GM12878 (cell line): ENCODE measurements at regions not wholly inside any gene's neighbourhood (a gene's known extent, or its start where the extent isn't known, plus 50 kb on each side); places are given as distances from the start of the nearest gene placed in this dataset.

Experiments used
- CHD4 ChIP-seq: fragments of 200-600 bp; sonication (generic); IDR thresholded peaks from 2 replicates; pipeline ENCODE4 v1.6.1; 2016; ENCODE audit warnings: mild to moderate bottlenecking
- CUX1 ChIP-seq: IDR thresholded peaks from 2 replicates; pipeline ENCODE4 v1.6.1; 2012; ENCODE audit warnings: improper control_type of control experiment, low read depth, low read length; ENCODE audit not compliant: insufficient replicate concordance
- E2F8 ChIP-seq: fragments of 450-650 bp; IDR thresholded peaks from 2 replicates; pipeline ENCODE4 v1.6.1; 2018; ENCODE audit warnings: mild to moderate bottlenecking, low read depth, moderate library complexity; ENCODE audit not compliant: partially characterized antibody
- IKZF1 ChIP-seq: fragments of 450-650 bp; conservative IDR thresholded peaks from 2 replicates; pipeline ENCODE4 v1.6.1; 2017; ENCODE audit warnings: antibody characterized with exemption, mild to moderate bottlenecking
- MEF2A ChIP-seq: IDR thresholded peaks from 2 replicates; pipeline ENCODE4 v1.6.1; 2011; ENCODE audit warnings: low read depth, mild to moderate bottlenecking, low read length, moderate library complexity; ENCODE audit not compliant: insufficient read depth
- SIN3A ChIP-seq: IDR thresholded peaks from 2 replicates; pipeline ENCODE4 v1.6.1; 2012; ENCODE audit warnings: low read depth, low read length, improper control_type of control experiment
- SUPT20H ChIP-seq: IDR thresholded peaks from 2 replicates; pipeline ENCODE4 v1.6.1; 2011; ENCODE audit warnings: low read depth, mild to moderate bottlenecking, low read length, moderate library complexity, borderline replicate concordance; ENCODE audit not compliant: control insufficient read depth
- USF2 ChIP-seq: IDR thresholded peaks from 2 replicates; pipeline ENCODE4 v1.6.1; 2011; ENCODE audit warnings: low read depth, low read length, improper control_type of control experiment, borderline replicate concordance

GRCh38 chr1:206415942-206416341 lies 54.3 kb upstream of the IKBKE start (continued):
- TF ChIP-seq E2F8 (no peak), SIN3A (no peak), MEF2A (no peak), IKZF1 (no peak), CHD4 (no peak), SUPT20H (no peak), CUX1 (no peak), USF2 (no peak)
- TF ChIP-seq, all 136 proteins: peak for 0
